ENCODE measurements at regions not wholly inside any gene's neighbourhood (a gene's known extent, or its start where the extent isn't known, plus 50 kb on each side); places are given as distances from the start of the nearest gene placed in this dataset.

DNA sequence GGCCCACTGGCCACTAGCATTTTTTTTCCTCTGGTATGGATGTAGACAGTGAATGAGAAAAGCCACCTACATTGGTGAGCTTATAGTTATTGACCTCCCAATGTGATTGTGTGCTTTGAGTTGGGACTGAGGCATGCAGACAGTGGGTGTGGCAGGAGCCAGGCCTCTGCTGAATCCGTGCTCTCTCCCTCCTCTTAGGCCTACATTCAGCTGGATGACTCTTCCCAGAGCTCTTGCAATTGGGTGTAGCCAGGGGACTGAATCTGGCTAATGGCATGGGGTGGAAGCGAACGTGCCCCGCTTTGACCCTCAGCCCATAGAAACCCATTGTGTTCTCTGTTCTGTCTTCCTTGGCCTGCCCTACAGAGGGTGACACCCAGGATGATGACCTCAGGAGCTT lies 698.3 kb upstream of the HS6ST1 start:
- no peak for TF ChIP-seq EZH2 (IDR thresholded peaks at IDR 0.05; ENCODE audit: low read length, unreplicated experiment)
- TF ChIP-seq, protein P1, sequence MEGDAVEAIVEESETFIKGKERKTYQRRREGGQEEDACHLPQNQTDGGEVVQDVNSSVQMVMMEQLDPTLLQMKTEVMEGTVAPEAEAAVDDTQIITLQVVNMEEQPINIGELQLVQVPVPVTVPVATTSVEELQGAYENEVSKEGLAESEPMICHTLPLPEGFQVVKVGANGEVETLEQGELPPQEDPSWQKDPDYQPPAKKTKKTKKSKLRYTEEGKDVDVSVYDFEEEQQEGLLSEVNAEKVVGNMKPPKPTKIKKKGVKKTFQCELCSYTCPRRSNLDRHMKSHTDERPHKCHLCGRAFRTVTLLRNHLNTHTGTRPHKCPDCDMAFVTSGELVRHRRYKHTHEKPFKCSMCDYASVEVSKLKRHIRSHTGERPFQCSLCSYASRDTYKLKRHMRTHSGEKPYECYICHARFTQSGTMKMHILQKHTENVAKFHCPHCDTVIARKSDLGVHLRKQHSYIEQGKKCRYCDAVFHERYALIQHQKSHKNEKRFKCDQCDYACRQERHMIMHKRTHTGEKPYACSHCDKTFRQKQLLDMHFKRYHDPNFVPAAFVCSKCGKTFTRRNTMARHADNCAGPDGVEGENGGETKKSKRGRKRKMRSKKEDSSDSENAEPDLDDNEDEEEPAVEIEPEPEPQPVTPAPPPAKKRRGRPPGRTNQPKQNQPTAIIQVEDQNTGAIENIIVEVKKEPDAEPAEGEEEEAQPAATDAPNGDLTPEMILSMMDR (conservative IDR thresholded peaks at IDR 0.05; ENCODE audit: low read depth, low read length), result no peak
